ENCODE measurements at regions not wholly inside any gene's neighbourhood (a gene's known extent, or its start where the extent isn't known, plus 50 kb on each side); places are given as distances from the start of the nearest gene placed in this dataset.
"Not testable (repeated sequence)": the region's sequence is repeated elsewhere in the genome, so short reads cannot be mapped to it uniquely, and the experiment has no call there.

DNA sequence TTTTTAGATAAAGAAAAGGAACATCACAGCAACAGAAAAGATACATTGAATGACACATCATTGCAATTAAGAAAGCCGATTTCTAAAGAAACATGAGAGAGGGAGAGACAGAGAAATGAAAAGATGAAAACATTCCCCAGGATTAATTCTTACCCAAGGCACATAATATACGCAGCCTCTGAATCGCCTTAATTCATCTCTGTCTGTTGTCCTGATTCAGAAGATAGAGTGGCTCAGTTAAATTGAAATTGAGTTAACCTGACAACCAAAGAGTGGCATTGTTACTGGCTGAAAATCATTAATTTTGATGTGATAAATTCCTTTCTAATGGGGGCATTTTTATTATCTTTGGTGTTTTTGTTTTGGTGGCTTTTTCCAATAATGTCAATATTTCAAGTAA is 701.9 kb downstream of the EDEM1 start:
- DNase-seq, result no peak

DNA sequence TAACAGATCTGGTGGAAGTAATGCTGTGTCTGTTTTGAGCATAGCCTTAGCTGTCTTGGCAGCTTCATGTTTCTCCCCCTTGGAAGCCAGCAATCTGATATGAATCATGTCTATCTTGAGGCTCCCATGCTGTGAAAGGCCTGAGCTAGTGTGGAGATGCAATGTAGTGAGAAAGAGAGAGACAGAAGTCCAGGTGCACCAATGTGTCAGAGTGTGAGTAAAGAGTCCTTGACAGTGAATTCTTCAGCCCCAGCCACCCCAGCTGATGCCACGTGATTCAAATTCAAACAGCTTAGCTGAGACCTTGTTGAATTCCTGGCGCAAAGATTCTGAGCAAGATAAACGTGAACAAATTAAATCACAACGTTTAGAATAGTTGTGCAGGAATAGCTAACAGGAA is 704.2 kb downstream of the EDEM1 start:
- no peak for DNase-seq

DNA sequence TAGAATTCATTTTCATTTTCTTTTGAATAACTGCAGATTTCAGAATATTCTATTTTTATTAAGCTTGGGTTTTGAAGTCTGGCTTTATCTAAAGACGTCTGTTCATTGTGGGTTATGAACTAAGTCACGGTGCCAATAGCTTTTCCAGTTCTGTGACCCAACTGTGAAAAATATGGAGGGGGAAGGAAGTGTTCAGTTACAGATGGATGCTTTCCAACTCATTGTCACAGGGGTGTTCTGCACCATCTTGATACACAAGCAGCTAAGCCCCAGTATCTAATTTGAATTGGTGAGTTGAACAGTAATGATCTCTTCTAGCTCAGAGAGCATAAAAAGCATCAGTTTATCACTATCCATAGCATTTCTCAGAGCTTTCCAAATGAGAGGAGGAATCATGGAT is 710.6 kb downstream of the EDEM1 start:
- DNase-seq, result peak; percentile 4

DNA sequence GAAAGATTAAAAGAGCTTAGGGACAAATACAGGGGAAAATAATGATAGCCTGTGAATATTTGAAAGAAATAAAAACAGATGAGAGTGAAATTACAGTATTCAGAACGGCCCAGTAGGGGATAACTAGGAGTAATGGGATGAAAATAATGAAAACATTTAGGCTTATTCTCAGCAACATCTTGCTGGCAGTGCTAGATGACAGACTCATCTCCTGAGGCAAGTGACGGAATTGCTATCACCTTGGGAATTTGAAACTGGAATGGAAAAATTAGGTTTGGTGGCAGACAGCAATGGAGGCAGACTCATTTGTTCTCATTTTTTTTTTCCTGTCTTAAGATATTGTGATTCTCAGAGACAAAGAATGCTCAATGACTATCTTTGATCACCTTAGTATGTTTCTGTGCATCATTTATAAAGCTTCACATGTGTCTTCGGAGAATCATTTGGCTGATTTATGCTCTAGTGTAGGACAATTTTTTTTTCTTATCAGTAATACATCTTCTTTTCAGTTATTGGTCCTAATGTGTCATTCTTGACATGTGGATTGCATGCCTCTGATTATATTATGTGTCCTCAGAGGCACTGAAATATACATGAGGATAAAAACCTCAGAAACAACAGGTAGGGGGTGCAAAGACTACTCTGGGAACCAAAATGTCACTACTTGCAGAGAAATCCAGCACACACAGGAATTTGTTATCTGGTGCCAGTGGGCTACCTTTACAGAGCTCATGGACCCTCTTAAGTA is 711.7 kb downstream of the EDEM1 start:
- DNase-seq, result no peak

DNA sequence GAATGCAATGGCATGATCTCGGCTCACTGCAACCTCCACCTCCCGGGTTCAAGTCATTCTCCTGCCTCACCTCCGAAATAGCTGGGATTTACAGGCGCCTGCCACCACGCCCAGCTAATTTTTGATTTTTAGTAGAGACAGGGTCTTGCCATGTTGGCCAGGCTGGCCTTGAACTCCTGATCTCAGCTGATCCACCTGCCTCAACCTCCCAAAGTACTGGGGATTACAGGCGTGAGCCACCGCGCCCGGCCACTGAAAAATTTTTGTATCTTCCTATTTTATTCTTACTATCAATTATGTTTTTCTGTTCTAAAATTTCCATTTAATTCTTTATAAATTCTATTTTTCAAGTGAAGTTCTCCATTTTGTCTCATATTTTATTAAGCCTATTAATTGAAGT is 730.4 kb downstream of the EDEM1 start:
- DNase-seq, result no peak

DNA sequence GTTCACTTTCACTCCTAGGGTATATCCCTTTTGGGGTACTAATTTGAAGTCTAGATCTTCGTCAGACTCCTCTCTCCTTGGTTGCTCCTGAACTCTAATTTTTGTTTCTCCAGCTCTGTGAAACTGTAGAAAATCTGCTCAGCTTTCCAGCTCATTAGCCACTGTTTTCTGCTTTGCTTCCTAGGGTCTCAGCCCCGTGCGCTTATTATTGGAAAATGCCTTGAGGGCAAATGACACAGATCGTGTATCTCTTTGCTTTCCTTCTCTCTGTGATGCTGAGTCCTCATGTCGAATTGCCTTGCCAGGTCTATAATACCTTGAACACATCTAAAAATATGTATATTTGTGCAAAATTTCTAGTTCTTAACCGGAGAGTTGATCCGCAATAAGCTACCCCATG is 731.1 kb downstream of the EDEM1 start:
- DNase-seq, result no peak

DNA sequence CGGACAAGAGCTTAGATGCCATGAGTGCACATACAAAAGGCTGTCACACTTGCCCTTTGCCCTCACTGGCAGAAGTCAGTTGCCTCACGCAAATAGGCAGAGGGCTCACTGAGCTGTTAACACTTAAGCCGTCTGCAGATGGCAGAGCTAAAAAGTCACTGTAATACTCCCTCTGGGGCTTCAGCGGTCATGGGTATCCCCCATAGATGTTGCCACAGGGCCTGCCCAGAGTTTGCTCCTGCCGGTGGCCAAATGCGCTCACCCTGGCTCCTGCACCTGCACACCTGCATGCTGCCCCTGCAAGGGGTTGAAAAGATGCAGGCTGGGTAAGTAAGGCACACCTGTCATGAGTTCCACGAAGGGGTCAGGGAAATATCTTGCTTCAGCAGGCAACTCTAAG is 741.5 kb downstream of the EDEM1 start:
- DNase-seq, result no peak

DNA sequence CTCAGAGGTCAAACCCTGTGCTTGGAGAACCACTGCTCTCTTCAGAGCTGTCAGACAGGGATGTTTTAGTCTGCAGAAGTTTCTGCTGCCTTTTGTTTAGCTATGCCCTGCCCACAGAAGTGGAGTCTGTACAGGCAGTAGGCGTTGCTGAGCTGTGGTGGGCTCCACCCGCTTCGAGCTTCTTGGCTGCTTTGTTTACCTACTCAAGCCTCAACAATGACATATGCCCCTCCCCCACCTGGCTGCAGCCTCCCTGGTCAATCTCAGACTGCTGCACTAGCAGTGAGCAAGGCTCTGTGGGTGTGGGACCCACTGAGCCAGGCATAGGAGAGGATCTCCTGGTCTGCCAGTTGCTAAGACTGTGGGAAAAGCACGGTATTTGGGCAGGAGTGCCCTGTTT is 756.6 kb downstream of the EDEM1 start:
- not testable (repeated sequence) for DNase-seq

DNA sequence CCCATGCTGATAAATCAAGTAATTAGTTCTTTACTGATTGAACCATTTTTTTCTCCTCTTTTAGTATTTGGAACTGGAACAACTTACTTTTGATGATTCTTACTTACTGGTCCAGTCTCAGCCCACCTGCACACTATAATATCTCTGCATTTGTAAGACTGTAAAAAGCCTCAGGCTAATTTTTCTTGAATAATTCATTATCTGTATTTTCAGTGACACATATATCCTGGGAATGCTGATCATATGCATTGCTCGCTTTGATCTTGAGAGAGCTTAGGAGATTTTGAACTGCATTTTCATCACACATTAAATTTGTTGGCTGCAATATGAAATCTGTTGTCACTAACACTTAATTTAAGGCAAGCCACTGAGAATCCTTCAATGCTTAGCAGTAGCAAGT is 760.6 kb downstream of the EDEM1 start:
- no peak for DNase-seq

DNA sequence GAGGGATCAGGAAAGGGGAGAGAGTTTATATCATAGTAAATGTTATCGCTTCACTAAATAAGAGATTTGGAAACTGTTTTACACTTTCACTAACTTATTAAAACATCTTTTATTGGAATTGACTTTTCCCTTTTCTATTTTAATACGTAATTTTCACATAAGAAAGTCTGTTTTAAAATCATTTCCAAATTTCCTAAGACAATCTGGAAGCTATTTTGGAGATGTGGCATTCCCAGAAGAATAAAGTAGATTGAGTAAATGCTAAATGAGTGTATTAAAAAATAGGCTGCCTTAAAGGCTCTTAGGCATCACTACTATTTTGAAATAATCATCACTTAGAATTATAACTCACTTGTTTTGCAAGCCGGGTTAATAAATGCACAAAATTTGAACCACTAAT is 763.5 kb downstream of the EDEM1 start:
- DNase-seq, result no peak

DNA sequence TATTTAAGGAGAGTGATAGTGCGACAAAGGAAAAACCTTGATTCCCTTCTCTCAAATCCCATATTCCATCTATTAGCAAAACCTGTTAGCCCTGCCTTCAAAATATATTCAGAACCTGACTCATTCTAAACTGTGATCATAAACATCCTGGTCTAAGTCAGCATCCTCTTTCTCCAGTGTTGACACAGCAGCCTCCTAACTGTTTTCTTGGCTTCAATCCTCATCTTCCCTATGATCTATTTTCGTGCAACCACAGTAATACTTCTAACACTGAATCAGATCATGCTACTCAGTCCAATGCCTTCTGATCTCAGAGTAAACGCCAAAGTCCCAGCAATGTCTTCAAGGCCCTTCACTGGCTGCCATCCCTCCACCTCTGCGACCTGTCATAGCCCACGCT is 785.1 kb downstream of the EDEM1 start:
- no peak for DNase-seq

DNA sequence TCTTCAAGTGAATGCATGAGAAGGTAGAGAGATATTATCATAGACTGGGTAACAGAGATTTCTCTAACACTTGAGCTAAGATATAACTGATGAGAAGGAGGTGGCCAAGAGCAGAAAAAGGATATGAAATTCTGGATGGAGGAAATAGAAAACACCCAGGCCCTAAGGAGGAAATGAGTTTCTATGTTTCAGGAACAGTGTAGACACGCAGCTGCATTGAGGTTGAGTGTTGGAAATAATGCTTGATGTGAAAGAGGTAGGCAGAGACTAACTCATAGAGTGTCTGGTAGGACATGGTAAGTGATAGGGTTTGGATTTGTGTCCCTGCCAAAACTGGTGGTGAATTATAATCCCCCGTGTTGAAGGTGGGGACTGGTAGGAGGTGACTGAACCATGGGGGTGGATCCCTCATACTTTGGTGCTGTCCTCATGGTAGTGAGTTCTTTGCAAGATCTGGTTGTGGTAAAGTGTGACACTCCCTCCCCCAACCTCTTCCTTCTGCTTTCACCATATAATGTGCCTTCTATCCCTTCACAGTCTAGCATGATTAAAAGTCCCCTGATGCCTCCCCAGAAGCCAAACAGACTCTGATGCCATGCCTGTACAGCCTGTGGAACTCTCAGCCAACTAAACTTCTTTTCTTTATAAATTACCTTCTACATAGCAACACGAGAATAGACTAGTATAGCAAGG is 787.3 kb downstream of the EDEM1 start:
- DNase-seq, result no peak

DNA sequence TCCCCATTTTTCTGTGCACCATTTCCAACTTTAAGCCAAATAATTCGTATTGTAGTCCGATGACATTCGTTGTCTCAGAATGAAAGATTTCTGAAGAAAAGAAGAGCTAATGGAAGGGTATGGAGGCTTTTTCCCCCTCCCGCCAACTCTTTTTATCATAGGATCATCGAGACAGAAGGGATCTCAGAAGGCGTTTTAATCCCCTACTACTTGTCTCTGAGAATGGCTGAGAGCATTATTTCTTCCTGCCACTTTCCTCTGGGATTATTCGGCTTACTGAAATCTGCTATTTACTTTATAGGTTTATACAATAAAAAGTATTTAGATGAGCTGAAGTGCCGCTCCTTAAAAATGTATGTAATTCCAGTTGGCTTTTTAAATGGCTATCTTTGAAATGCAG is 789.8 kb downstream of the EDEM1 start:
- DNase-seq, result no peak

DNA sequence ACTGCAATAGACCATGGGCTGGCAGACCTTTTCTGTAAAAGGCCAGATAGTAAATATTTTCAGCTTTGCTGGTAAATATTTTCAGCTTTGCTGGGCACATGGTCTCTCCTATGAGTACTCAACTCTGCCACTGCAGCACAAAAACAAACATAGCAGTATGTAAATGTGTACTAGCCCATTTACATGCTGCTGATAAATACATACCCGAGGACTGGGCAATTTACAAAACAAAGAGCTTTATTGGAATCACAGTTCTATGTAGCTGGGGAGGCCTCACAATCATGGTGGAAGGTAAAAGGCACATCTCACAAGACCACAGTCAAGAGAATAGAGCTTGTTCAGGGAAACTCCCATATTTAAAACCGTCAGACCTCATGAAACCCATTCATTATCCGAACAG is 793.0 kb downstream of the EDEM1 start:
- DNase-seq, result no peak

DNA sequence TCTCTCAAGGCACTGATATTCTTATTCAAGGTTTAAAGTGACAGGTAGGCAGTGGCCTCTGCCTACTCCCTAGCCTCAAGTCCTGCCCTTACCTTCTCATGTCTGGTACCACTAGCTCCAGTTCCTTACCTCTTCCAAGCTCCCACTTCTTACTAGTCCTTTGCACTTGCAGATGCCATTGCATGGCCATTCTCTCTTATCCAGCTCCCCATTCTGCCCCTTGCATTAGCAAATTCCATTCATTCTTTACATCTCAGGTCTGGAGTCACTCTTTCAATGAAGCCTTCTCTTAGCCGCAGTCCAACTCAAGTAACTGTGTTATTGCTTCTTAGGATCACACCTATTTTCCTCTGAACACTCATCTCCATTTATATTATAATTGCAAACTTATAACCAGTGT is 807.1 kb downstream of the EDEM1 start:
- DNase-seq, result no peak

DNA sequence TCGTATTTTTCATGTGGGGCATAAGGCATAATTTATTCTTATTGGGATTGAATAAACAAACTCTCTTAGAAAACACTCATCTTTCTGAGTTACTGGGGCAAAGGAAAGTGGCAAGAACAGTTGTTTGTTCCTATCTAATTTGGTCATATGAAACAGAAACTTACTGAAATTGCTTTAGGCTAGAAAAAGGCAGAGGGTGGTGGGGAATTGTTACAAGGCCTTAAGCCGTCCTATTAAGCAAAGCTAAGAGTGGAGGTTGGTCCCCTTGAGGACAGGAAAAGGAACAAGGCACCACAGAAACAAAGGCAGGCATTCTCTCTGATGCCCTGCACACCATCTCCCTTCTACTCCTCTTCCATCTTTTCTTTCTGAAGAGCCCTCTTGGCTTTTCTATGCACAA is 830.9 kb downstream of the EDEM1 start:
- DNase-seq, result no peak

DNA sequence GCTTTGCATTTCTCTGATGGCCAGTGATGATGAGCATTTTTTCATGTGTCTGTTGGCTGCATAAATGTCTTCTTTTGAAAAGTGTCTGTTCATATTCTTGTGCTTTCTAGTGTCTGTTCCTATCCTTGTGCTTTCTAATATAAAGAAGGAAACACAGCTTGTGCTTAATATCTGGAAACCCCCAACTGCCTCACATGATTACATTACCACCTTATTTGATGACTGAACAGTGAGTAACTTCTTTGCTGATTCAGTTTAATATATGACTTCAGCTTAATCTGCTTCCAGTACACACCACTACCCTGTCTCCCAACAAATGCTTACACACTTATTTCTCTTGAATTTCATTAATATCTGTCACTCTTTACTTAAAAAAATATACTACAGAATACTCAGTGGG is 835.1 kb downstream of the EDEM1 start:
- no peak for DNase-seq

DNA sequence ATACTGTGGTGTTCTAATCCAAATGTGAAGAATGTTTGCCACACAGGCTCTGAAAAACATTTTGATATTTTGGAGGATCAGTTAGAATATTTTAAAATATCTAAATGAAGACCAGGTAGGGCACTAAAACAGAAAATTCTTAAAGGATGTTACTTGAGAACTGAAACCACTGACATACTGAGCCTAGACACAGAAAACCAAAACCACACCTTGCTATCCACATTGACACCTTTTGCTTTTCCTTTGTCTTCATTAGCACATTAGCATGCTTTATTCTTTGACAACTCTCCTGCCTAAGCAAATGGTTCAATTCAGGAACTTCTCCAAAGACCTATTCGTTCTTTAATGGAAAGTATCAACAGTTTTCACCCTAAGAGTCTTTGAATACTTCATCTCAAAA is 835.9 kb upstream of the GRM7 start:
- DNase-seq, result no peak

DNA sequence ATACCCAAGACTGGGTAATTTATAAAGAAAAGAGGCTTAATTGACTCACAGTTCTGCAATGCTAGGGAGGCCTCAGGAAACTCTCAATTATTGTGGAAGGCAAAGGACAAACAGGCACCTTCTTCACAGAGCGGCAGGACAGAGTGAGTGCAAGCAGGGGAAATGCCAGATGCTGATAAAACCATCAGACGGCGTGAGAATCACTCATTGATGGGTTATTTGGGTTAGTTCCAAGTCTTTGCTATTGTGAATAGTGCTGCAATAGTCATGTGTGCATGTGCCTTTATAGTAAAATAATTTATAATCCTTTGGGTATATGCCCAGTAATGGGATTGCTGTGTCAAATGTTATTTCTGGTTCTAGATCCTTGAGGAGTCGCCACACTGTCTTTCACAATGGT is 830.3 kb upstream of the GRM7 start:
- not testable (repeated sequence) for DNase-seq

DNA sequence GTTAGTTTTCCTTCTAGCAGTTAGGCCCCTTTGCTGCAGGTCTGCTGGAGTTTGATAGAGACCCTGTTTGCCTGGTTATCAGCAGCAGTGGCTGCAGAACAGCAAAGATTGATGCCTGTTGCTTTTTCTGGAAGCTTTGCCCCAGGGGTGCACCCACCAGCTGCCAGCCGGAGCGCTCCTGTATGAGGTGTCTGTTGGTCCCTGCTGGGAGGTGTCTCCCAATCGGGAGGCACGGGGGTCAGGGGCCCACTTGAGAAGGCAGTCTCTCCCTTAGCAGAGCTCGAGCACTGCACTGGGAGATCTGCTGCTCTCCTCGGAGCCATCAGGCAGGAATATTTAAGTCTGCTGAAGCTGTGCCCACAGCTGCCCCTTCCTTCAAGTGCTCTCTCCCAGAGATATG is 825.3 kb upstream of the GRM7 start:
- DNase-seq, result no peak

DNA sequence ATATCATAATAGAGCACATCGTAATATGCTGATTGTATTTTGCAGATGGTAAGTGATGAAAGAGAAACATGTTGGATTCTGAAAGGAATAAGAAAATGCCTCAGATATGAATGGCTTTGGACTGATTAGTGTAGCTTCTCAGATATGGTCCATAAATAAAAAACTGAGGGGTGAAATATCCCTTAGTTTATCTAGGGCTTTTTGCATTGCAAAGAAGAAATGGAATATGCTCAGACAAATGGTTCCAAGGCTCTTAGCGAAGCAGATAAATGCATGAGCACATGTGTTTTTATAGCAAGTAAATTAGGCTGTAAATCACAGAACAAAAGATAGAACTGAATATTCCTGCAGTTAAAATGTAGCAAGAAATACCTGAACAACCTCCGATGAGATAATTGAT is 820.9 kb upstream of the GRM7 start:
- no peak for DNase-seq

DNA sequence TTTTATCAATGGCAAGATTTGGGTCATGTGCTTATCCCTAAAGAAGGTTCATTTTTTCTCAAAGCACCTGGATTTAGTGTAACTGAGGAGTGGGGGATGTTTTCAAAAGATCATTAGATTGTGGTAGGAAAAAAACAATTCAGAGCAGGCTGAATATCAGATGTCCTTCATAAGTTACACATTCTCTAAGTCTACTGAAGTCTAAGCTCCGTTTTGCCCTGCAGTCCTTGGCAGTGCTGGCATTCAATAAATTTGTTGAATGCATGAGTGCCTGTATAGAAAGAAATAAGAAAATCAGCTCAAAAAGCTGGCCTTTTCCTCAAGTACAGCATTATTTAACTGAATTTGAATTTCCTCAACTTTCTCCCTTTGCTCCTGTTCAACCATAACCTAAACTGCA is 819.0 kb upstream of the GRM7 start:
- DNase-seq, result no peak

DNA sequence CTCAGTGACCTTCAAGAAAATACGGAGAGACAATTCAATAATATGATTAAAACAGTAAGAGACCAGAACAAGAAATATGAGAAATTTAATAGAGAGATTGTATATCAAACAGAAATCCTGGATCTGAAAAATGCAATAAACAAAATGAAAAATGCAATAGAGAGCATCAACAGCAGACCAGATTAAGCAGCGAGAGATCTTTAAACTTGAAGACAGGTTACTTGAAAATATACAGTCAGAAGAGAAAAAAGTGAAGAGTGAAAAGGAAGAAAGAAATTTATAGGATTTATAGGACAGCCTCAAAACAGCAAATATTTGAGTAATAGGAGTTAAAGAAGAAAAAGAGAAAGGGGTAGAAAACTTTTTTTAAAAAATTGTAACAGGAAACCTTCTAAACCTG is 813.9 kb upstream of the GRM7 start:
- DNase-seq, result no peak

DNA sequence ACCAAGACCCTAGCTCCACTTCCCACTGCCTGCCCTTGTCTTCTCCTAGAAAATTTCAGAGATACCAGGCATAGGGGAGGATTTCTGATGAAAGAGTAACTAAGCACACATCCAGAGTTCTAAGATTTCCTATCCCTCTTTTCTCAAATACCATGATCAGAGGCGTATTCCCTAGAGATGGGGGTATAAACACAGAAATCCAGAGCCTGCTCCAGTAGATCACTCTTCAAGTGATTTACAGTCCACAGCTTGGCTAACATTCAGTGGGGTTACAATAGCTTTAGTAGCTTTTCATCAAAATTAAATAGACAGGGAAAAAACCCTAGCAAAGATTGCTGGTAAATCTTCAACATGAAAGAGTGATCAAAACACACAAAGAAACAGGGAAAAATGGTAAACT is 800.7 kb upstream of the GRM7 start:
- no peak for DNase-seq
